Cardiac fibroblast (primary cell): ENCODE measurements at regions not wholly inside any gene's neighbourhood (a gene's known extent, or its start where the extent isn't known, plus 50 kb on each side); places are given as distances from the start of the nearest gene placed in this dataset.
"Not testable (repeated sequence)": the region's sequence is repeated elsewhere in the genome, so short reads cannot be mapped to it uniquely, and the experiment has no call there.

Experiments
- DNase-seq, 2 donors: peaks; one replicate each; pipeline versions ENCODE4 v3.0.0 to v3.0.0-alpha.2; 2010; ENCODE audit warnings: low read depth in 2 of 2
- H3K4me3 ChIP-seq, 2 donors: replicated peaks in 1 of 2; 1 replicate in 1 of 2; 2 replicates in 1 of 2; pipeline ENCODE4 v1.5.1; 2011; ENCODE audit warnings: low read depth in 2 of 2, low read length in 2 of 2, mild to moderate bottlenecking in 2 of 2, moderate library complexity in 1 of 2
- CTCF ChIP-seq: IDR thresholded peaks from one replicate; pipeline ENCODE4 v1.5.1; 2011; ENCODE audit warnings: low read depth, mild to moderate bottlenecking, low read length, inconsistent platforms

GRCh38 chr17:33574942-33575445 is 281.9 kb upstream of the ASIC2 start:
- no peak for TF ChIP-seq CTCF
- H3K4me3 ChIP-seq: no peak overlapping the region
- DNase-seq: no peak

- not testable (repeated sequence) for H3K4me3 ChIP-seq, DNase-seq
These were observed 286.6 kb upstream of the ASIC2 start for GRCh38 chr17:33579740-33580139.

GRCh38 chr17:33580215-33580614 is 287.1 kb upstream of the ASIC2 start:
- H3K4me3 ChIP-seq: no peak overlapping the region
- no peak for DNase-seq
- TF ChIP-seq CTCF: no peak

- TF ChIP-seq CTCF: no peak
- DNase-seq: no peak
- no peak overlapping the region for H3K4me3 ChIP-seq
These were observed 289.6 kb upstream of the ASIC2 start for GRCh38 chr17:33582661-33583060.

GRCh38 chr17:33583518-33584417 is 290.7 kb upstream of the ASIC2 start:
- no peak overlapping the region for H3K4me3 ChIP-seq
- TF ChIP-seq CTCF: no peak
- no peak for DNase-seq

- TF ChIP-seq CTCF: no peak
- no peak overlapping the region for H3K4me3 ChIP-seq
- DNase-seq: no peak
These were observed 300.9 kb upstream of the ASIC2 start for GRCh38 chr17:33593991-33594390.

- no peak for TF ChIP-seq CTCF
- DNase-seq: no peak
- no peak overlapping the region for H3K4me3 ChIP-seq
These were observed 302.7 kb upstream of the ASIC2 start for GRCh38 chr17:33595828-33596227.
